CD4-positive, alpha-beta memory T cell (primary cell): ENCODE measurements at regions not wholly inside any gene's neighbourhood (a gene's known extent, or its start where the extent isn't known, plus 50 kb on each side); places are given as distances from the start of the nearest gene placed in this dataset.
A peak's percentile ranks its signal among the peaks of the same experiment; 100 is the strongest.

Source experiments
- CTCF ChIA-PET: fragments of 350-600 bp; sonication (Branson Sonifier 250); formaldehyde crosslinking; loops from one replicate; lab custom pipeline; 2021; ENCODE audit warnings: inconsistent platforms; ENCODE audit not compliant: partially characterized antibody; lab: Charles Lee
- POLR2A ChIA-PET: fragments of 350-600 bp; sonication (Branson Sonifier 250); formaldehyde crosslinking; loops from one replicate; lab custom pipeline; 2021; ENCODE audit not compliant: partially characterized antibody; lab: Charles Lee
- DNase-seq, 5 donors: peaks; one replicate each; pipeline versions ENCODE4 v3.0.0 to v3.0.0-alpha.2; 2020 to 2022; ENCODE audit warnings: mixed read lengths in 1 of 5
- H3K27ac ChIP-seq: one replicate; pipeline ENCODE4 v1.7.0; 2013; ENCODE audit warnings: low read depth, low read length
- H3K27me3 ChIP-seq: 2 replicates; pipeline ENCODE4 v1.7.0; 2013; ENCODE audit warnings: mild to moderate bottlenecking, low read length, moderate library complexity; ENCODE audit not compliant: insufficient read depth
- H3K36me3 ChIP-seq: 2 replicates; pipeline ENCODE4 v1.7.0; 2013; ENCODE audit warnings: mild to moderate bottlenecking, low read length, moderate library complexity; ENCODE audit not compliant: insufficient read depth
- H3K4me1 ChIP-seq: 2 replicates; pipeline ENCODE4 v1.7.0; 2013; ENCODE audit warnings: mild to moderate bottlenecking, low read length, moderate library complexity; ENCODE audit not compliant: insufficient read depth
- H3K4me3 ChIP-seq, 2 donors: one replicate each; pipeline ENCODE4 v1.7.0; 2013; ENCODE audit warnings: low read length in 2 of 2, mild to moderate bottlenecking in 1 of 2
- H3K9me3 ChIP-seq, 2 donors: one replicate each; pipeline ENCODE4 v1.7.0; 2013; ENCODE audit warnings: low read length in 2 of 2, control low read depth in 1 of 2; ENCODE audit not compliant: control insufficient read depth in 1 of 2
- H3K27ac Mint-ChIP-seq, 7 donors: one replicate each; pipeline ENCODE4 v1.8.0; 2020 to 2021; ENCODE audit warnings: mixed read lengths in 7 of 7, mild to moderate bottlenecking in 6 of 7, inconsistent platforms in 3 of 7, moderate library complexity in 3 of 7
- H3K27me3 Mint-ChIP-seq, 2 donors: one replicate each; pipeline ENCODE4 v1.8.0; 2020 to 2021; ENCODE audit warnings: mixed read lengths in 2 of 2
- H3K36me3 Mint-ChIP-seq, 2 donors: one replicate each; pipeline ENCODE4 v1.8.0; 2020 to 2021; ENCODE audit warnings: mixed read lengths in 2 of 2, inconsistent platforms in 1 of 2, mild to moderate bottlenecking in 1 of 2
- H3K4me1 Mint-ChIP-seq, 4 donors: one replicate each; pipeline ENCODE4 v1.8.0; 2020 to 2021; ENCODE audit warnings: mixed read lengths in 4 of 4, mild to moderate bottlenecking in 1 of 4
- H3K4me3 Mint-ChIP-seq, 8 donors: one replicate each; pipeline ENCODE4 v1.8.0; 2020 to 2021; ENCODE audit warnings: mixed read lengths in 8 of 8, mild to moderate bottlenecking in 7 of 8, moderate library complexity in 6 of 8, inconsistent platforms in 3 of 8
- H3K9me3 Mint-ChIP-seq, 8 donors: one replicate each; pipeline ENCODE4 v1.8.0; 2020 to 2021; ENCODE audit warnings: mixed read lengths in 8 of 8, mild to moderate bottlenecking in 5 of 8, inconsistent platforms in 3 of 8, moderate library complexity in 1 of 8
- intact Hi-C: fragments of 100-400 bp; cut with micrococcal nuclease; formaldehyde crosslinking; loops from one replicate; pipeline ENCODE4 v1.15.1; 2023

DNA sequence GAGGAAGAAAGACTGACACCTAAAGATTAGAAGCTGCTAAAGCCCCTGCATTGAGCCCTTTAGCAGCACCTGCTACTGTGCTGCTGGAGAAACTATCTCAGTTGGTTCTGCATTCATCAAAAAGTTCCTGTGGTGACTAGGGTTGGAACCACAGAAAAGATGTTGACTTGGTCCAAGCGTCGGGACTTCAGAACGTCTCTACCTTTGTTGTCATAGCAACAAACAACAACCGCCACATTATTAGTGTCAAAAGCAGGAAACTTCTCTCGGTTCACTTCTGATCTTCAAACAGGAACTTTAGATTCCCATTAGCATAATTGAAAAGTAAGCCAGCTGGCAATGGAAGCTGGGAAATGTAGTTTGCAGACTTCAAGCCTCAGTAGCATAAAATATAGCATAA lies 368.0 kb downstream of the SEC23A start:
- Histone ChIP-seq H3K4me1 (no peaks in the 10 kb centered on the region), H3K9me3 (no peaks in the 10 kb centered on the region), H3K27me3 (no peaks in the 10 kb centered on the region), H3K27ac (no peak overlapping the region), H3K36me3 (no peaks in the 10 kb centered on the region), H3K4me3 (no peak overlapping the region)
- H3K9me3 Mint-ChIP-seq = peaks cover 0 to 3% (median under 1%) of the 10 kb centered on the region in 8 donors
- no peaks in the 10 kb centered on the region for H3K4me1 Mint-ChIP-seq
- intact Hi-C loops = no loop called here
- no peak overlapping the region for H3K27ac Mint-ChIP-seq
- no peak overlapping the region for H3K4me3 Mint-ChIP-seq
- DNase-seq = peak in 1 of 5 donors; percentile 8
- POLR2A ChIA-PET = no interaction called here
- CTCF ChIA-PET = no interaction called here
- H3K36me3 Mint-ChIP-seq = no peaks in the 10 kb centered on the region
- H3K27me3 Mint-ChIP-seq = peaks cover under 1 to 3% of the 10 kb centered on the region in 2 donors

DNA sequence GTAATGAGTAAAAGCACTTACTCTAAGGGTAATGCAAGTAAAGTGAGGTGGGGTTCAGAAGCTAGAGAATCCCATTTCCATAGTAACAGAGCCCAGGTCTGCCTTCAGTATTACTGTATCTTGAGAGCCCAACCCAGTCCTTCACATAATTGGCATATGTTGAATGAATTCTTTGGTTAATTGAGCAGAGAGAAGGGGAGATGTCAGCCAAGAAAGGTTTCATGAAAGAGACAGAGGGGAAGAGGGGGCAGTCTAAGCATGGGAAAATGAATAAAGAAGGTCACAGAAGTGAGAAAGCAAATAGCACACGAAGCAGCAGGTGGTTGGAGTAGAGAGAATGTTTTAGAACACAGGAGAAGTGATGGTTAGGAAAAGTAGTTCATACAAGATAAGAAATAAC lies 371.1 kb downstream of the SEC23A start:
- Histone ChIP-seq H3K9me3 (no peaks in the 10 kb centered on the region), H3K27ac (no peak overlapping the region), H3K4me1 (no peaks in the 10 kb centered on the region), H3K4me3 (no peak overlapping the region), H3K27me3 (no peaks in the 10 kb centered on the region), H3K36me3 (no peaks in the 10 kb centered on the region)
- peaks cover 0 to 3% (median under 1%) of the 10 kb centered on the region in 8 donors for H3K9me3 Mint-ChIP-seq
- intact Hi-C loops = no loop called here
- no peak for DNase-seq
- H3K27me3 Mint-ChIP-seq = peaks cover 1 to 3% of the 10 kb centered on the region in 2 donors
- H3K4me3 Mint-ChIP-seq = no peak overlapping the region
- H3K27ac Mint-ChIP-seq = no peak overlapping the region
- H3K36me3 Mint-ChIP-seq = no peaks in the 10 kb centered on the region
- ChIA-PET CTCF (no interaction called here), POLR2A (no interaction called here)
- no peaks in the 10 kb centered on the region for H3K4me1 Mint-ChIP-seq

DNA sequence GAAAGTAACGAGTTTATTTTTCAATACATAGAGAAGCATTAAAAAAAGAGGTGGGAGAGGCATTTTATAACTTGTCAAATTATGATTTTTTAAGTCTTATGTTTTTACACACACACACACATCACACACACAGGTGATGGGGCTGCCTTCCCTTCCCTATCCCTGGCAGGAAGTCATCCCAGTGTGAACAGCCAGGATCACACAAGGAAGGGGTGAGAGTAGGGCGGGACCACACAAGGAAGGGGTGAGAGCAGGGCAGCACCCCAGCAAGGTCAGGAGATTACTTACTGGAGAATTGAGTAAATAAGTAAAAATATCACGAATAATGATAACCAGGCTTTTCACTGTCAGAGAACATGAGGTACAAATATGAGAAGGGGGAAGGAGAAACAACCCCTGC lies 372.6 kb downstream of the SEC23A start:
- no peak overlapping the region for H3K4me3 ChIP-seq
- H3K4me1 ChIP-seq = no peaks in the 10 kb centered on the region
- Mint-ChIP-seq H3K27me3 (peaks cover 0 to 1% of the 10 kb centered on the region in 2 donors), H3K4me3 (no peak overlapping the region), H3K27ac (no peak overlapping the region), H3K36me3 (no peaks in the 10 kb centered on the region), H3K4me1 (no peaks in the 10 kb centered on the region), H3K9me3 (peaks cover 0 to 3% (median under 1%) of the 10 kb centered on the region in 8 donors)
- intact Hi-C loops = no loop called here
- H3K27ac ChIP-seq = no peak overlapping the region
- no peak for DNase-seq
- H3K27me3 ChIP-seq = no peaks in the 10 kb centered on the region
- POLR2A ChIA-PET = no interaction called here
- CTCF ChIA-PET = no interaction called here
- no peaks in the 10 kb centered on the region for H3K36me3 ChIP-seq
- H3K9me3 ChIP-seq = no peaks in the 10 kb centered on the region

DNA sequence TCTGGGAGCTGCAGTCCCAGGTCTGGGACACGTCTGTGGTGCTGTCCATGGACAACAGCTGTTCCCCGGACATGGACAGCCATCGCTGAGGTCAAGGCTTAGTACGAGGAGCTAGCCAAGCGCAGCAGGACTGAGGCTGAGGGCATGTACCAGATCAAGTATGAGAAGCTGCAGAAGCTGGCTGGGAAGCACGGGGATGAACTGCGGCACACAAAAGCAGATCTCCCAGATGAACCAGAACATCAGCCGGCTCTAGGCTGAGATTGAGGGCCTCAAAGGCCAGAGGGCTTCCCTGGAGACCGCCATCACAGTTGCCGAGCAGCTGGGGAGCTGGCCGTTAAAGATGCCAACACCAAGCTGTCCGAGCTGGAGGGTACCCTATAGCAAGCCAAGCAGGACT lies 375.3 kb downstream of the SEC23A start:
- H3K27me3 ChIP-seq = no peaks in the 10 kb centered on the region
- Mint-ChIP-seq H3K4me3 (no peak overlapping the region), H3K36me3 (no peaks in the 10 kb centered on the region), H3K4me1 (no peaks in the 10 kb centered on the region), H3K27me3 (peaks cover 0 to 1% of the 10 kb centered on the region in 2 donors), H3K9me3 (no peaks in the 10 kb centered on the region), H3K27ac (no peak overlapping the region)
- no peaks in the 10 kb centered on the region for H3K9me3 ChIP-seq
- ChIA-PET CTCF (no interaction called here), POLR2A (no interaction called here)
- no peak overlapping the region for H3K4me3 ChIP-seq
- H3K4me1 ChIP-seq = no peaks in the 10 kb centered on the region
- no peak for DNase-seq
- no peaks in the 10 kb centered on the region for H3K36me3 ChIP-seq
- intact Hi-C loops = no loop called here
- no peak overlapping the region for H3K27ac ChIP-seq

DNA sequence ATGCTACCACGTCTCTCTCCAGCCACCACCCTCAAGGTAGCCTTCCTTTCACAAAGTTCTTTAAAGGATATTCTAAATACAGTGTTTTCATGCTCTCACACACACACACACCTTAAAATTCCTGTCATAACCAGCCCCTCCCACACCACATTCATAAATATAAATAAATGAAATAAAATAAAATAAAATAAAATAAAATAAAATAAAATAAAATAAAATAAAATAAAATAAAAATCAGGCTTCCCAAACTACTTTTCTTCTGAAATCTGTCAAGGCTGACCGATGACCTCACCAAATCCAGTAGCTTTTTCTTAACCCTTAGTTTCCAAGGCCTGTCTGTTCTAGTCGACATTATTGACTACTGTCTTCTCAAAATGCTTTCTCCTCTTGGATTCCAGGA lies 378.4 kb downstream of the SEC23A start:
- CTCF ChIA-PET = no interaction called here
- H3K9me3 Mint-ChIP-seq = peaks cover 0 to 4% (median 0%) of the 10 kb centered on the region in 8 donors

DNA sequence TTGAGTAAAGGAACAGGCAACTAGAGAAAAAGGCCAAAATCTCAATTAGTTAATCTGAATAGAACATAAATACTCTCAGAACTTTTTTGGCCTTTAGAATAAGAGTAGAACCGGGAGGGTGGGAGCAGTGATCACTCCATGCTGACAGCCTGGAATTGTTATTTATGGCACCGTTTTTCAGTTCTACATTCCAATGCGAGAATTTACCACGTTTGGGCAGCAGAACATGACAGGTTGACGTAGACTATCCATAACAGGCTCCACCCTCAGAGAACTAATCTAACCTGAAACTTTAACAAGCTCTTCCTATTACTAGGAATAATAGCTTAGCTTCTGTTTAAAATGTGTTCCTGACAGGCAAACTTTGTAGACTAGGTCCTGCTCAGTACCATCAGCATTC lies 379.1 kb downstream of the SEC23A start:
- Mint-ChIP-seq H3K27ac (no peak overlapping the region), H3K4me3 (no peak overlapping the region), H3K4me1 (no peaks in the 10 kb centered on the region), H3K9me3 (peaks cover 0 to 4% (median 0%) of the 10 kb centered on the region in 8 donors), H3K36me3 (no peaks in the 10 kb centered on the region), H3K27me3 (no peaks in the 10 kb centered on the region)
- Histone ChIP-seq H3K27me3 (no peaks in the 10 kb centered on the region), H3K9me3 (no peaks in the 10 kb centered on the region), H3K36me3 (no peaks in the 10 kb centered on the region), H3K27ac (no peak overlapping the region), H3K4me3 (no peak overlapping the region), H3K4me1 (no peaks in the 10 kb centered on the region)
- no peak for DNase-seq
- POLR2A ChIA-PET = no interaction called here
- intact Hi-C loops = no loop called here
- CTCF ChIA-PET = no interaction called here

More for the DNA sequence above, 378.4 kb downstream of the SEC23A start:
- Histone ChIP-seq H3K4me3 (no peak overlapping the region), H3K27me3 (no peaks in the 10 kb centered on the region), H3K27ac (no peak overlapping the region), H3K9me3 (no peaks in the 10 kb centered on the region), H3K4me1 (no peaks in the 10 kb centered on the region), H3K36me3 (no peaks in the 10 kb centered on the region)
- H3K4me1 Mint-ChIP-seq = no peaks in the 10 kb centered on the region
- no peak overlapping the region for H3K4me3 Mint-ChIP-seq
- H3K36me3 Mint-ChIP-seq = no peaks in the 10 kb centered on the region
- POLR2A ChIA-PET = no interaction called here
- intact Hi-C loops = no loop called here
- H3K27me3 Mint-ChIP-seq = no peaks in the 10 kb centered on the region
- no peak overlapping the region for H3K27ac Mint-ChIP-seq
- DNase-seq = no peak

DNA sequence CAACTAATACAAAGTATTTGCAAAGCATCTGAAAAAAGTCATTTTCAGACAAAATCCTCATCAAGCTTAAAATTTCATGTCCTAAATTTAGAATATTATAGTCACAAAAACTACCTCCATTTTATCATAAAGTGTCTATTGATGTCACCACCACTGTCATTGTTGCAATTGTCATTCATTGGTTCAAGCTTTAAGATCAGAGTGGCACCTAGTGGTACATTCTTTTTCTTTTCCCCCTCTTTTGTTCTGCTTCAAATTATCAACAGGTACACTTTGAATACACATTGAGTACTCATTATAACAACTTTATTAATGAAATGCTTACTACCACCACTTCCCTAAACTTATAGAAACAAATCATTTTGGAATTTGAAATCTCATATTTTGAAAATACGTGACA lies 379.8 kb downstream of the SEC23A start:
- CTCF ChIA-PET = interaction anchor here (1.3 kb wide), 1 partner anchor 18 kb away, joined by 3 read pairs; no protein-coding TSS in a partner anchor
- DNase-seq = no peak
- Mint-ChIP-seq H3K27ac (no peak overlapping the region), H3K27me3 (no peaks in the 10 kb centered on the region), H3K36me3 (no peaks in the 10 kb centered on the region), H3K4me1 (no peaks in the 10 kb centered on the region), H3K9me3 (peaks cover 0 to 4% (median 0%) of the 10 kb centered on the region in 8 donors), H3K4me3 (no peak overlapping the region)
- POLR2A ChIA-PET = no interaction called here
- intact Hi-C loops = no loop called here
- H3K4me3 ChIP-seq = no peak overlapping the region
- no peaks in the 10 kb centered on the region for H3K36me3 ChIP-seq
- no peaks in the 10 kb centered on the region for H3K4me1 ChIP-seq
- H3K27me3 ChIP-seq = no peaks in the 10 kb centered on the region
- no peak overlapping the region for H3K27ac ChIP-seq
- no peaks in the 10 kb centered on the region for H3K9me3 ChIP-seq
